ENCODE measurements at regions not wholly inside any gene's neighbourhood (a gene's known extent, or its start where the extent isn't known, plus 50 kb on each side); places are given as distances from the start of the nearest gene placed in this dataset.

- no CpG with 5 or more reads among the region's 5 CpGs for WGBS (ENCODE audit: extremely low coverage, insufficient coverage, low lambda C conversion rate)
- no peak overlapping the region for H3K27ac ChIP-seq (ENCODE audit: low read depth, low read length)
These were observed 339.0 kb downstream of the RMST start for GRCh38 chr12:97801471-97802059.

DNA sequence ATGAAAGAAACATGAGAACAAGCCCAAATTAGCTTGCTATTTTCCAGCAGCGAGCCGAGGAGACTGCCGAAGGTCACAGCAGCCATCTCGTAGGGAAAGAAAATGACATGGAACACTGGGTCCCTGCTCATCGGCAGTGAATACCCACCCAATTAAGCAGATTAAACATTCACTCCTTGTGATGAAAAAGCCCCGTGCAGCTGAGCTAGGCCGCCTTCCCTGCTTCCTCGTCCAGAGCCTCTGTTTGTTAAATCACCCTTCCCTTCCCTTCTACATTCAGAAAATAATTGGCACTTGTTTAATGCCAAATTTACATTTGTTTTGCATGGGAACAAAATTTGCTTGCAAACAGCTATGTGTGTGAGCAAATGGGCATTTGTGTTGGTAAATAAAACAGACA, 342.5 kb downstream of the RMST start:
- Histone ChIP-seq H3K23ac (ENCODE audit: low read length) (no peak overlapping the region), H3K9ac (ENCODE audit: low read length) (no peak overlapping the region), H3K56ac (ENCODE audit: low read length) (no peak overlapping the region), H3K4me2 (ENCODE audit: low read length) (no peak overlapping the region), H3K36me3 (ENCODE audit: control insufficient read depth, insufficient read depth, low read length) (no peaks in the 10 kb centered on the region), H3K4me1 (ENCODE audit: control insufficient read depth, low read depth, low read length) (no peaks in the 10 kb centered on the region), H4K5ac (ENCODE audit: low read length) (no peak overlapping the region), H2BK5ac (ENCODE audit: low read length) (no peak overlapping the region), H4K8ac (ENCODE audit: low read depth, low read length) (peak overlapping the region; percentile 39), H3K4ac (ENCODE audit: low read depth, low read length) (no peak overlapping the region), H3K27me3 (ENCODE audit: insufficient read depth, low read length, poor library complexity) (no peaks in the 10 kb centered on the region), H3K27ac (ENCODE audit: low read depth, low read length) (no peak overlapping the region), H3K18ac (ENCODE audit: low read length) (no peak overlapping the region), H3K4me3 (ENCODE audit: low read length) (no peak overlapping the region), H2BK120ac (ENCODE audit: low read depth, low read length) (no peak overlapping the region), H2AK5ac (ENCODE audit: low read length) (no peak overlapping the region), H3K79me2 (ENCODE audit: control insufficient read depth, insufficient read depth, low read length) (no peaks in the 10 kb centered on the region), H2BK15ac (replicated peaks; ENCODE audit: low read depth) (no peak overlapping the region), H3K79me1 (ENCODE audit: low read length) (no peaks in the 10 kb centered on the region)
- no CpG with 5 or more reads among the region's 8 CpGs for WGBS (ENCODE audit: extremely low coverage, insufficient coverage, low lambda C conversion rate)
- no peak for DNase-seq

More at GRCh38 chr12:97801471-97802059, 339.0 kb downstream of the RMST start:
- Histone ChIP-seq H2BK120ac (ENCODE audit: low read depth, low read length) (no peak overlapping the region), H3K4me2 (ENCODE audit: low read length) (no peak overlapping the region), H4K5ac (ENCODE audit: low read length) (no peak overlapping the region), H3K79me2 (ENCODE audit: control insufficient read depth, insufficient read depth, low read length) (no peaks in the 10 kb centered on the region), H3K23ac (ENCODE audit: low read length) (no peak overlapping the region), H3K4me3 (ENCODE audit: low read length) (no peak overlapping the region), H2BK5ac (ENCODE audit: low read length) (no peak overlapping the region), H2BK15ac (replicated peaks; ENCODE audit: low read depth) (no peak overlapping the region), H2AK5ac (ENCODE audit: low read length) (no peak overlapping the region), H3K9ac (ENCODE audit: low read length) (no peak overlapping the region), H3K18ac (ENCODE audit: low read length) (no peak overlapping the region), H3K4ac (ENCODE audit: low read depth, low read length) (no peak overlapping the region), H3K56ac (ENCODE audit: low read length) (no peak overlapping the region), H4K8ac (ENCODE audit: low read depth, low read length) (no peak overlapping the region), H3K27me3 (ENCODE audit: insufficient read depth, low read length, poor library complexity) (no peaks in the 10 kb centered on the region), H3K36me3 (ENCODE audit: control insufficient read depth, insufficient read depth, low read length) (no peaks in the 10 kb centered on the region), H3K4me1 (ENCODE audit: control insufficient read depth, low read depth, low read length) (no peaks in the 10 kb centered on the region), H3K79me1 (ENCODE audit: low read length) (no peaks in the 10 kb centered on the region)
- no peak for DNase-seq

GRCh38 chr12:97813301-97813700, 350.7 kb downstream of the RMST start:
- no peaks in the 10 kb centered on the region for H3K79me1 ChIP-seq (ENCODE audit: low read length)
- H3K4me2 ChIP-seq (ENCODE audit: low read length) = no peak overlapping the region
- no peak overlapping the region for H2BK120ac ChIP-seq (ENCODE audit: low read depth, low read length)
- H3K56ac ChIP-seq (ENCODE audit: low read length) = no peak overlapping the region
- H3K27ac ChIP-seq (ENCODE audit: low read depth, low read length) = no peak overlapping the region
- H3K23ac ChIP-seq (ENCODE audit: low read length) = no peak overlapping the region
- no peak overlapping the region for H2BK15ac ChIP-seq (replicated peaks; ENCODE audit: low read depth)
- DNase-seq = no peak
- H3K18ac ChIP-seq (ENCODE audit: low read length) = no peak overlapping the region
- no CpG with 5 or more reads among the region's 2 CpGs for WGBS (ENCODE audit: extremely low coverage, insufficient coverage, low lambda C conversion rate)
- no peak overlapping the region for H3K9ac ChIP-seq (ENCODE audit: low read length)
- no peaks in the 10 kb centered on the region for H3K4me1 ChIP-seq (ENCODE audit: control insufficient read depth, low read depth, low read length)
- H4K8ac ChIP-seq (ENCODE audit: low read depth, low read length) = no peak overlapping the region
- no peaks in the 10 kb centered on the region for H3K27me3 ChIP-seq (ENCODE audit: insufficient read depth, low read length, poor library complexity)
- H3K4me3 ChIP-seq (ENCODE audit: low read length) = no peak overlapping the region
- H3K4ac ChIP-seq (ENCODE audit: low read depth, low read length) = no peak overlapping the region
- no peak overlapping the region for H2AK5ac ChIP-seq (ENCODE audit: low read length)
- no peaks in the 10 kb centered on the region for H3K79me2 ChIP-seq (ENCODE audit: control insufficient read depth, insufficient read depth, low read length)
- H4K5ac ChIP-seq (ENCODE audit: low read length) = no peak overlapping the region
- H3K36me3 ChIP-seq (ENCODE audit: control insufficient read depth, insufficient read depth, low read length) = no peaks in the 10 kb centered on the region
- H2BK5ac ChIP-seq (ENCODE audit: low read length) = no peak overlapping the region

GRCh38 chr12:97821806-97822205, 359.2 kb downstream of the RMST start:
- Histone ChIP-seq H3K79me2 (ENCODE audit: control insufficient read depth, insufficient read depth, low read length) (no peaks in the 10 kb centered on the region), H3K23ac (ENCODE audit: low read length) (no peak overlapping the region), H3K79me1 (ENCODE audit: low read length) (no peaks in the 10 kb centered on the region), H2BK5ac (ENCODE audit: low read length) (no peak overlapping the region), H3K56ac (ENCODE audit: low read length) (no peak overlapping the region), H4K5ac (ENCODE audit: low read length) (no peak overlapping the region), H3K27ac (ENCODE audit: low read depth, low read length) (no peak overlapping the region), H3K4me1 (ENCODE audit: control insufficient read depth, low read depth, low read length) (no peaks in the 10 kb centered on the region), H3K18ac (ENCODE audit: low read length) (no peak overlapping the region), H2BK120ac (ENCODE audit: low read depth, low read length) (no peak overlapping the region), H3K36me3 (ENCODE audit: control insufficient read depth, insufficient read depth, low read length) (no peaks in the 10 kb centered on the region), H3K4me3 (ENCODE audit: low read length) (no peak overlapping the region), H2AK5ac (ENCODE audit: low read length) (no peak overlapping the region), H3K4ac (ENCODE audit: low read depth, low read length) (no peak overlapping the region), H2BK15ac (replicated peaks; ENCODE audit: low read depth) (no peak overlapping the region), H3K4me2 (ENCODE audit: low read length) (no peak overlapping the region), H4K8ac (ENCODE audit: low read depth, low read length) (no peak overlapping the region), H3K9ac (ENCODE audit: low read length) (no peak overlapping the region), H3K27me3 (ENCODE audit: insufficient read depth, low read length, poor library complexity) (no peaks in the 10 kb centered on the region)
- no CpG with 5 or more reads among the region's 4 CpGs for WGBS (ENCODE audit: extremely low coverage, insufficient coverage, low lambda C conversion rate)
- no peak for DNase-seq

DNA sequence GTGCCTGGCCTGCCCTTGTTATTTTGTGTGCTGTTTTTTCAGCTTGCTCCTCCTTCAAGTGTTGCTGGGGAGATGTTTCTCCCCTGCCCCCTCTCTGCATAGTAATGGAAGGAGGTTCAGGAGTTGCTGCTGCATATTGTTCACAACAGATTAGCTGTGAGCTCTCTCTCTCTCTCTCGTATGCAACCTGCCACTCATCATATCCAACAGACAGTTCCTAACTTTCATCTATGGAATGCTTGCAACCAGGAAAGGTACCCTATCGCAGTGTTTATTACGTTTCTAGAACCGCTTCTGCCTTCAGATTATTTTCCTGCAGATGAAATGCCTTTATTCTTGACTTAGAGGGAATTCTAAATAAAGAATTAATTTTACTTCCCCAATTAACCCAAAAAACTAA, 372.9 kb downstream of the RMST start:
- no CpG with 5 or more reads among the region's 4 CpGs for WGBS (ENCODE audit: extremely low coverage, insufficient coverage, low lambda C conversion rate)

GRCh38 chr12:97837401-97837800, 374.8 kb downstream of the RMST start:
- no peak overlapping the region for H4K5ac ChIP-seq (ENCODE audit: low read length)
- no peak overlapping the region for H3K18ac ChIP-seq (ENCODE audit: low read length)
- no peak overlapping the region for H3K4me3 ChIP-seq (ENCODE audit: low read length)
- no peak overlapping the region for H3K27ac ChIP-seq (ENCODE audit: low read depth, low read length)
- H3K9ac ChIP-seq (ENCODE audit: low read length) = no peak overlapping the region
- H2AK5ac ChIP-seq (ENCODE audit: low read length) = no peak overlapping the region
- no peak overlapping the region for H3K23ac ChIP-seq (ENCODE audit: low read length)
- H3K56ac ChIP-seq (ENCODE audit: low read length) = no peak overlapping the region
- peak; percentile 79 for DNase-seq
- H2BK120ac ChIP-seq (ENCODE audit: low read depth, low read length) = no peak overlapping the region
- H3K4ac ChIP-seq (ENCODE audit: low read depth, low read length) = no peak overlapping the region
- no peaks in the 10 kb centered on the region for H3K79me1 ChIP-seq (ENCODE audit: low read length)
- H3K36me3 ChIP-seq (ENCODE audit: control insufficient read depth, insufficient read depth, low read length) = no peaks in the 10 kb centered on the region
- H3K79me2 ChIP-seq (ENCODE audit: control insufficient read depth, insufficient read depth, low read length) = no peaks in the 10 kb centered on the region
- H2BK5ac ChIP-seq (ENCODE audit: low read length) = no peak overlapping the region
- H3K4me1 ChIP-seq (ENCODE audit: control insufficient read depth, low read depth, low read length) = no peaks in the 10 kb centered on the region
- no peak overlapping the region for H2BK15ac ChIP-seq (replicated peaks; ENCODE audit: low read depth)
- H4K8ac ChIP-seq (ENCODE audit: low read depth, low read length) = no peak overlapping the region
- no peak overlapping the region for H3K4me2 ChIP-seq (ENCODE audit: low read length)
- no peaks in the 10 kb centered on the region for H3K27me3 ChIP-seq (ENCODE audit: insufficient read depth, low read length, poor library complexity)

More for the DNA sequence above, 372.9 kb downstream of the RMST start:
- Histone ChIP-seq H3K79me1 (ENCODE audit: low read length) (no peaks in the 10 kb centered on the region), H3K18ac (ENCODE audit: low read length) (no peak overlapping the region), H3K23ac (ENCODE audit: low read length) (no peak overlapping the region), H3K4me2 (ENCODE audit: low read length) (no peak overlapping the region), H2BK120ac (ENCODE audit: low read depth, low read length) (no peak overlapping the region), H3K56ac (ENCODE audit: low read length) (no peak overlapping the region), H3K4me1 (ENCODE audit: control insufficient read depth, low read depth, low read length) (no peaks in the 10 kb centered on the region), H3K4ac (ENCODE audit: low read depth, low read length) (no peak overlapping the region), H3K4me3 (ENCODE audit: low read length) (no peak overlapping the region), H3K27ac (ENCODE audit: low read depth, low read length) (no peak overlapping the region), H3K27me3 (ENCODE audit: insufficient read depth, low read length, poor library complexity) (no peaks in the 10 kb centered on the region), H3K36me3 (ENCODE audit: control insufficient read depth, insufficient read depth, low read length) (no peaks in the 10 kb centered on the region), H3K9ac (ENCODE audit: low read length) (no peak overlapping the region), H3K79me2 (ENCODE audit: control insufficient read depth, insufficient read depth, low read length) (no peaks in the 10 kb centered on the region), H4K8ac (ENCODE audit: low read depth, low read length) (no peak overlapping the region), H2BK15ac (replicated peaks; ENCODE audit: low read depth) (no peak overlapping the region), H2BK5ac (ENCODE audit: low read length) (no peak overlapping the region), H2AK5ac (ENCODE audit: low read length) (no peak overlapping the region), H4K5ac (ENCODE audit: low read length) (no peak overlapping the region)
- no peak for DNase-seq

All from mesendoderm (in vitro differentiated cells).